RWPE2 (cell line): ENCODE measurements at regions not wholly inside any gene's neighbourhood (a gene's known extent, or its start where the extent isn't known, plus 50 kb on each side); places are given as distances from the start of the nearest gene placed in this dataset.

Source experiments
- ATAC-seq: fragments of 200-7000 bp; cut with Tn5 transposase; 3 replicates; pipeline ENCODE4 v1.9.1; 2021; ENCODE audit warnings: low read depth
- DNase-seq: peaks from one replicate; pipeline ENCODE4 v3.0.0-alpha.2; 2020; ENCODE audit warnings: low spot score
- H3K27ac ChIP-seq: fragments of 450-650 bp; 2 replicates; pipeline ENCODE4 v1.5.1; 2017; ENCODE audit warnings: mild to moderate bottlenecking; ENCODE audit not compliant: poor library complexity, severe bottlenecking
- H3K27me3 ChIP-seq: fragments of 250-450 bp; sonication (Bioruptor Pico); 2 replicates; pipeline ENCODE4 v1.5.1; 2021; ENCODE audit warnings: mild to moderate bottlenecking, moderate library complexity; ENCODE audit not compliant: insufficient read depth, poor library complexity, severe bottlenecking
- H3K36me3 ChIP-seq: fragments of 250-450 bp; sonication (Bioruptor Pico); 2 replicates; pipeline ENCODE4 v1.5.1; 2020; ENCODE audit warnings: low read depth, mild to moderate bottlenecking, moderate library complexity
- H3K4me1 ChIP-seq: fragments of 250-450 bp; sonication (Bioruptor Pico); 2 replicates; pipeline ENCODE4 v1.5.1; 2021; ENCODE audit warnings: mild to moderate bottlenecking, moderate library complexity; ENCODE audit not compliant: insufficient read depth, poor library complexity, severe bottlenecking
- H3K4me3 ChIP-seq: fragments of 250-450 bp; sonication (Bioruptor Pico); 2 replicates; pipeline ENCODE4 v1.5.1; 2021; ENCODE audit warnings: mild to moderate bottlenecking, moderate library complexity; ENCODE audit not compliant: severe bottlenecking
- H3K9me3 ChIP-seq: fragments of 250-450 bp; sonication (Bioruptor Pico); 2 replicates; pipeline ENCODE4 v1.5.1; 2021; ENCODE audit warnings: mild to moderate bottlenecking, moderate library complexity; ENCODE audit not compliant: severe bottlenecking
- TF ChIP-seq, protein P1 (sequence below): fragments of 450-650 bp; IDR thresholded peaks from one replicate; pipeline ENCODE4 v1.5.1; 2017; ENCODE audit warnings: mild to moderate bottlenecking, moderate library complexity; ENCODE audit not compliant: poor library complexity, severe bottlenecking

DNA sequence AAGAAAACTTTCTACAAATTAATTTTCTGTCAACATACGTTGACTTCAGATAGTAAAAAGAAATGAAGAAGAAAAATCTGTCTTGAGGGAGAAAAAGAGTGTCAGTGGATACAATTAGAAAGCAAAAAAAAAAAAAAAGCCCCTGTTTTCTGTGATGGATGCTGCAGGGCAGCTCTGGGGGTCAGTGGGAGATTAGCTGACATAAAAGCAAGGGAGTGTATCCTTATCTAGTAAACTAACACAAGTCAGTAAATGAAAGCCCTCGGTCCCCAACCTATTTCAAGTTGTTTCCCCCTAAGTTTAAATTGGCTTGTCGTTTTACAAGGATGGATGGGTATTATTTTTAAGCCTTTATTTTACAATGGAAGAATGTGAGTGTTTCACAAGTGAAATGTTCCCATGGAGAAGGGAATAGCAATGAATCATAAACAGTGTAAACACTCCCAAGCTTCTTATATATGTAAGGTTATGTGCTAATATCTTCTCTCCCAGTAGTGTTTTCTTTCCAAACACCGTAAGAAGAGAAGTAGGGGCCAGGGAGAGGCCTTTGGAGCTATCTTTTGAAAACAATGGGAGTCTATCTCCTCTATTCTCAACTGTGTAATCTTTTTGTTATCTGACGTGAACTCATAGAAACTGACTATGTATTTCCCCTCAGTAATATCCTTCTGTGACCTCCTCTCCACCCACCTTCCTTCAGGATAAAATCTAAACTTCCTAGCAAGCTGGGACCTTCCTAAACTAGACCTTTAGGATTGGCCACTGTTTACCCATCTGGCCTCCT is 347.7 kb downstream of the FBXO8 start:
- H3K4me1 ChIP-seq = peaks cover 12% of the 10 kb centered on the region
- H3K9me3 ChIP-seq = no peaks in the 10 kb centered on the region
- no peaks in the 10 kb centered on the region for H3K27me3 ChIP-seq
- DNase-seq (no peak), ATAC-seq (peak; percentile 75)
- no peak overlapping the region for H3K4me3 ChIP-seq
- H3K27ac ChIP-seq = no peak overlapping the region
- TF ChIP-seq, protein P1, sequence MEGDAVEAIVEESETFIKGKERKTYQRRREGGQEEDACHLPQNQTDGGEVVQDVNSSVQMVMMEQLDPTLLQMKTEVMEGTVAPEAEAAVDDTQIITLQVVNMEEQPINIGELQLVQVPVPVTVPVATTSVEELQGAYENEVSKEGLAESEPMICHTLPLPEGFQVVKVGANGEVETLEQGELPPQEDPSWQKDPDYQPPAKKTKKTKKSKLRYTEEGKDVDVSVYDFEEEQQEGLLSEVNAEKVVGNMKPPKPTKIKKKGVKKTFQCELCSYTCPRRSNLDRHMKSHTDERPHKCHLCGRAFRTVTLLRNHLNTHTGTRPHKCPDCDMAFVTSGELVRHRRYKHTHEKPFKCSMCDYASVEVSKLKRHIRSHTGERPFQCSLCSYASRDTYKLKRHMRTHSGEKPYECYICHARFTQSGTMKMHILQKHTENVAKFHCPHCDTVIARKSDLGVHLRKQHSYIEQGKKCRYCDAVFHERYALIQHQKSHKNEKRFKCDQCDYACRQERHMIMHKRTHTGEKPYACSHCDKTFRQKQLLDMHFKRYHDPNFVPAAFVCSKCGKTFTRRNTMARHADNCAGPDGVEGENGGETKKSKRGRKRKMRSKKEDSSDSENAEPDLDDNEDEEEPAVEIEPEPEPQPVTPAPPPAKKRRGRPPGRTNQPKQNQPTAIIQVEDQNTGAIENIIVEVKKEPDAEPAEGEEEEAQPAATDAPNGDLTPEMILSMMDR = no peak
- H3K36me3 ChIP-seq = no peaks in the 10 kb centered on the region

- TF ChIP-seq, protein P1 = no peak
- H3K4me3 ChIP-seq = no peak overlapping the region
- H3K27ac ChIP-seq = no peak overlapping the region
- DNase-seq = no peak
- ATAC-seq = no peak
- H3K27me3 ChIP-seq = no peaks in the 10 kb centered on the region
- H3K4me1 ChIP-seq = peaks cover 12% of the 10 kb centered on the region
- no peaks in the 10 kb centered on the region for H3K36me3 ChIP-seq
- H3K9me3 ChIP-seq = no peaks in the 10 kb centered on the region
Observed at GRCh38 chr4:173934933-173935620, 348.4 kb downstream of the FBXO8 start.

DNA sequence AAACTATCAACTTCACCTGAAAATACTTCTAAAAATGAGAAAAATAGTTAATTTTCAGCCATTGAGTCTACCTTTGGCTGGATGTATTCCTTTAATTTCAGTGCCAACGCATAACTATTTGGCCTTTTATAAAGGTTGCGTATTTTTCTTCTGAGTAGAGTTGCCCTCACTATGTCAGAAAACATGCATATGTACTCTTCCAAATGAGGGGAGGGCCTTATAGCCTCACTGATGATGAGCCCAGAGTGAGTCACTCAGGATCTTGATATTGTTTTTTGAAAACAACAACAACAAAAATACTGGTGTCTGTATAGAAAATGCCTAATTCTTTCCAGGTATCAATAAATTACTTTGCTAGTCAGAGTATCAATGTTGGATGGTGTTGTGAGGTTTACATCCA is 349.3 kb downstream of the FBXO8 start:
- no peak overlapping the region for H3K4me3 ChIP-seq
- TF ChIP-seq, protein P1 = no peak
- H3K36me3 ChIP-seq = no peaks in the 10 kb centered on the region
- H3K27ac ChIP-seq = no peak overlapping the region
- ATAC-seq = peak; percentile 89
- no peaks in the 10 kb centered on the region for H3K27me3 ChIP-seq
- no peaks in the 10 kb centered on the region for H3K9me3 ChIP-seq
- no peak for DNase-seq
- H3K4me1 ChIP-seq = peaks cover 12% of the 10 kb centered on the region

DNA sequence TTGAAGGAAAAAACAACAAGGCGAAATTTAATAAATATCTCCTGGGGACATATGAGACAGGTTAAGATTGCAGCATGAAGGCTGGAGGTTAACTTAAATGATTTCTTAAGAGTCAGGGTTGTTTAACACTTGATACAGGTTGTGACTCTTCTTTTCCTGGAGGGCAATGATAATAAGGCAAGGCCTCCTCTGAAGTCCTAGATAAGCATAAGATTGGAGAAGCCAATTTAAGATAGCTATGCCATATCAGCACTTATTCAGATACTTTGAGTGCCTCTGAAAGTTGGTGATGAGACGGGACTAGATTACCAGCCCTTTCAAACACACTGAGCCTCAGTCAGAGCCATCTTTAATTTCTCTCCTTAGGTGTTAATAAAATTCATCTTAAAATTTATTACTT is 350.8 kb downstream of the FBXO8 start:
- H3K27ac ChIP-seq = no peak overlapping the region
- ATAC-seq (no peak), DNase-seq (no peak)
- no peaks in the 10 kb centered on the region for H3K36me3 ChIP-seq
- H3K4me3 ChIP-seq = no peak overlapping the region
- TF ChIP-seq, protein P1 = no peak
- no peaks in the 10 kb centered on the region for H3K27me3 ChIP-seq
- peaks cover 12% of the 10 kb centered on the region for H3K4me1 ChIP-seq
- H3K9me3 ChIP-seq = no peaks in the 10 kb centered on the region
